H1 (cell line): ENCODE measurements at regions not wholly inside any gene's neighbourhood (a gene's known extent, or its start where the extent isn't known, plus 50 kb on each side); places are given as distances from the start of the nearest gene placed in this dataset.

Source experiments
- CTCF ChIA-PET: fragments of 300-600 bp; sonication (Branson Sonifier 250); formaldehyde crosslinking; loops from one replicate; lab custom pipeline; 2021; ENCODE audit not compliant: partially characterized antibody; lab: Charles Lee
- POLR2A ChIA-PET: fragments of 300-600 bp; sonication (Branson Sonifier 250); formaldehyde crosslinking; loops from one replicate; lab custom pipeline; 2021; ENCODE audit warnings: inconsistent platforms; ENCODE audit not compliant: partially characterized antibody; lab: Charles Lee
- DNase-seq, 2 experiments: peaks; one replicate each; pipeline versions ENCODE4 v3.0.0 to v3.0.0-alpha.2; 2010 to 2022; ENCODE audit warnings: low spot score in 2 of 2, low read depth in 1 of 2, mixed read lengths in 1 of 2
- FAIRE-seq: peaks from 2 replicates; lab custom pipeline; 2011; peaks lifted over from hg19 to GRCh38; lab: Jason Lieb, UNC
- H2AFZ ChIP-seq: 2 replicates; pipeline ENCODE4 v1.8.1; 2012; ENCODE audit warnings: low read length, inconsistent platforms
- H2AK5ac ChIP-seq: 2 replicates; pipeline ENCODE4 v1.6.1; 2013; ENCODE audit warnings: low read depth, low read length
- H2BK120ac ChIP-seq: replicated peaks from 2 replicates; pipeline ENCODE3; 2013; ENCODE audit warnings: low read depth, low read length, inconsistent platforms
- H2BK12ac ChIP-seq: 2 replicates; pipeline ENCODE4 v1.6.1; 2013; ENCODE audit warnings: low read depth, low read length
- H2BK15ac ChIP-seq: 2 replicates; pipeline ENCODE4 v1.6.1; 2013; ENCODE audit warnings: low read length
- H2BK20ac ChIP-seq: 2 replicates; pipeline ENCODE4 v1.6.1; 2013; ENCODE audit warnings: low read length
- H2BK5ac ChIP-seq: 2 replicates; pipeline ENCODE4 v1.6.1; 2013; ENCODE audit warnings: low read depth, low read length
- H3K14ac ChIP-seq: 2 replicates; pipeline ENCODE4 v1.6.1; 2013; ENCODE audit warnings: inconsistent platforms; ENCODE audit not compliant: insufficient read length
- H3K18ac ChIP-seq: 2 replicates; pipeline ENCODE4 v1.6.1; 2013; ENCODE audit warnings: low read length; ENCODE audit errors: extremely low read depth
- H3K23ac ChIP-seq: 2 replicates; pipeline ENCODE4 v1.6.1; 2013; ENCODE audit warnings: inconsistent platforms; ENCODE audit not compliant: insufficient read length
- H3K23me2 ChIP-seq: 2 replicates; pipeline ENCODE4 v1.6.1; 2013; ENCODE audit warnings: low read depth, low read length
- H3K27ac ChIP-seq: 2 replicates; pipeline ENCODE4 v1.6.1; 2011; ENCODE audit warnings: low read depth, low read length, inconsistent platforms
- H3K27me3 ChIP-seq, 4 experiments: replicated peaks in 1 of 4; 1 replicate in 1 of 4; 2 replicates in 3 of 4; pipeline versions ENCODE4 v1.6.1 to v1.8.1; 2011 to 2013; ENCODE audit warnings: low read length in 3 of 4, mild to moderate bottlenecking in 3 of 4, inconsistent platforms in 2 of 4, mixed read lengths in 2 of 4, moderate library complexity in 1 of 4; ENCODE audit not compliant: control insufficient read depth in 3 of 4, insufficient read depth in 3 of 4; ENCODE audit errors: extremely low read depth in 1 of 4
- H3K36me3 ChIP-seq, 4 experiments: 2 replicates each; pipeline versions ENCODE4 v1.6.1 to v1.8.1; 2011 to 2013; ENCODE audit warnings: mild to moderate bottlenecking in 4 of 4, low read length in 3 of 4, moderate library complexity in 2 of 4, control low read depth in 1 of 4, inconsistent platforms in 1 of 4; ENCODE audit not compliant: insufficient read depth in 4 of 4, control insufficient read depth in 2 of 4
- H3K4ac ChIP-seq: replicated peaks from 2 replicates; pipeline ENCODE3; 2013; ENCODE audit warnings: low read length, low read depth, mixed read lengths, inconsistent platforms; ENCODE audit not compliant: insufficient read length
- H3K4me1 ChIP-seq, 4 experiments: replicated peaks in 1 of 4; 1 replicate in 1 of 4; 2 replicates in 3 of 4; pipeline versions ENCODE4 v1.6.1 to v1.8.1; 2011 to 2013; ENCODE audit warnings: low read length in 3 of 4, inconsistent platforms in 2 of 4, mixed read lengths in 1 of 4; ENCODE audit not compliant: insufficient read depth in 4 of 4, control insufficient read depth in 3 of 4
- H3K4me2 ChIP-seq, 2 experiments: 2 replicates each; pipeline versions ENCODE4 v1.6.1 to v1.8.1; 2011 to 2013; ENCODE audit warnings: low read depth in 2 of 2, low read length in 2 of 2, control low read depth in 1 of 2, inconsistent platforms in 1 of 2, mild to moderate bottlenecking in 1 of 2; ENCODE audit not compliant: insufficient read depth in 1 of 2
- H3K4me3 ChIP-seq, 4 experiments: fragments of 200-600, 300-600 bp in 1 of 4; sonication (generic), shearing (Covaris generic), sonication (Bioruptor Twin) in 1 of 4; 2 replicates each; pipeline versions ENCODE4 v1.5.1 to v1.8.1; 2011 to 2016; ENCODE audit warnings: low read length in 4 of 4, low read depth in 3 of 4, control low read depth in 2 of 4, inconsistent platforms in 2 of 4, mild to moderate bottlenecking in 2 of 4, mixed read lengths in 1 of 4, moderate library complexity in 1 of 4; ENCODE audit not compliant: insufficient read depth in 2 of 4; ENCODE audit errors: extremely low read depth in 1 of 4
- H3K56ac ChIP-seq: replicated peaks from 2 replicates; pipeline ENCODE3; 2013; ENCODE audit warnings: low read depth, mild to moderate bottlenecking, mixed read lengths, low read length, inconsistent platforms; ENCODE audit not compliant: insufficient read length
- H3K79me1 ChIP-seq: 2 replicates; pipeline ENCODE4 v1.6.1; 2013; ENCODE audit warnings: low read depth, low read length, control low read depth
- H3K79me2 ChIP-seq, 2 experiments: 2 replicates each; pipeline versions ENCODE4 v1.6.1 to v1.8.1; 2012 to 2013; ENCODE audit warnings: low read length in 2 of 2, mild to moderate bottlenecking in 2 of 2, inconsistent platforms in 1 of 2; ENCODE audit not compliant: insufficient read depth in 2 of 2, control insufficient read depth in 1 of 2
- H3K9ac ChIP-seq, 4 experiments: replicated peaks in 1 of 4; 1 replicate in 1 of 4; 2 replicates in 3 of 4; pipeline versions ENCODE4 v1.6.1 to v1.8.1; 2011 to 2013; ENCODE audit warnings: low read depth in 3 of 4, low read length in 3 of 4, control low read depth in 2 of 4, mild to moderate bottlenecking in 2 of 4, moderate library complexity in 2 of 4, inconsistent platforms in 1 of 4; ENCODE audit errors: extremely low read depth in 1 of 4
- H3K9me3 ChIP-seq, 2 experiments: 2 replicates each; pipeline versions ENCODE4 v1.6.1 to v1.8.1; 2012 to 2013; ENCODE audit warnings: mild to moderate bottlenecking in 2 of 2, moderate library complexity in 2 of 2, control low read depth in 1 of 2, inconsistent platforms in 1 of 2, low read depth in 1 of 2, low read length in 1 of 2, mixed read lengths in 1 of 2; ENCODE audit not compliant: insufficient read depth in 2 of 2
- H4K20me1 ChIP-seq, 2 experiments: replicated peaks in 1 of 2; 2 replicates each; pipeline versions ENCODE3 to v1.8.1; 2011 to 2013; ENCODE audit warnings: inconsistent platforms in 2 of 2, low read length in 2 of 2, mild to moderate bottlenecking in 1 of 2; ENCODE audit not compliant: insufficient read depth in 2 of 2, control insufficient read depth in 1 of 2
- H4K5ac ChIP-seq: 2 replicates; pipeline ENCODE4 v1.6.1; 2013; ENCODE audit warnings: low read length, low read depth, mixed read lengths, inconsistent platforms; ENCODE audit not compliant: insufficient read length
- H4K8ac ChIP-seq: 2 replicates; pipeline ENCODE4 v1.8.0; 2013; ENCODE audit warnings: mild to moderate bottlenecking, moderate library complexity, low read length, inconsistent platforms; ENCODE audit not compliant: insufficient read depth; ENCODE audit errors: extremely low read depth
- H4K91ac ChIP-seq: replicated peaks from 2 replicates; pipeline ENCODE3; 2013; ENCODE audit warnings: low read length, mixed read lengths, inconsistent platforms; ENCODE audit not compliant: insufficient read length
- PHF8 ChIP-seq: fragments of 200-600 bp; sonication (generic); conservative IDR thresholded peaks from 2 replicates; pipeline ENCODE4 v1.7.1; 2012; ENCODE audit warnings: low read depth, mild to moderate bottlenecking, inconsistent platforms, low read length, moderate library complexity
- SP4 ChIP-seq: IDR thresholded peaks from 2 replicates; pipeline ENCODE4 v1.6.1; 2012; ENCODE audit warnings: low read length, inconsistent platforms
- TBP ChIP-seq: IDR thresholded peaks from 2 replicates; pipeline ENCODE4 v1.6.1; 2011; ENCODE audit warnings: low read depth, low read length, improper control_type of control experiment
- whole genome bisulfite sequencing, 2 experiments: shearing (Covaris generic) in 1 of 2; methylation state at CpG; one replicate each; pipeline versions ENCODE4 v1.1.6 to v1.1.7; 2013 to 2015; ENCODE audit warnings: low lambda C conversion rate in 2 of 2, mixed read lengths in 2 of 2, inconsistent platforms in 1 of 2, low coverage in 1 of 2, missing lambda C conversion rate in 1 of 2; ENCODE audit not compliant: insufficient replicate concordance in 2 of 2, insufficient coverage in 1 of 2, insufficient read length in 1 of 2; ENCODE audit errors: extremely low coverage in 1 of 2, missing lambda C conversion rate in 1 of 2; 5-methylcytosine and 5-hydroxymethylcytosine counted together

- no peaks in the 10 kb centered on the region for H3K79me2 ChIP-seq
- WGBS, 2 experiments = 93% methylated on average over 4 of the region's 5 CpGs; no CpG with 5 or more reads in 1 of the 2 experiments
- TF ChIP-seq PHF8 = no peak
- TF ChIP-seq SP4 = no peak
- TF ChIP-seq TBP = no peak
These were observed 117.6 kb upstream of the TCERG1L start for GRCh38 chr10:131429141-131429540.

More at GRCh38 chr10:131429141-131429540, 117.6 kb upstream of the TCERG1L start:
- H3K4ac ChIP-seq = no peak overlapping the region
- no peak overlapping the region for H2BK12ac ChIP-seq
- no peak overlapping the region for H3K9ac ChIP-seq
- peaks cover 0 to 3% (median 2%) of the 10 kb centered on the region in 4 experiments; a peak in 1 of 7 replicates for H3K4me1 ChIP-seq
- H3K4me2 ChIP-seq = no peak overlapping the region
- no peak overlapping the region for H2BK5ac ChIP-seq
- H4K20me1 ChIP-seq = no peaks in the 10 kb centered on the region
- no peak overlapping the region for H3K56ac ChIP-seq
- no peak overlapping the region for H3K18ac ChIP-seq
- H2AFZ ChIP-seq = no peak overlapping the region
- no peaks in the 10 kb centered on the region for H3K23me2 ChIP-seq
- H3K14ac ChIP-seq = no peak overlapping the region
- no peak overlapping the region for H3K4me3 ChIP-seq
- H2BK20ac ChIP-seq = no peak overlapping the region
- H3K23ac ChIP-seq = no peak overlapping the region
- H4K5ac ChIP-seq = no peak overlapping the region
- FAIRE-seq = no peak
- H3K27me3 ChIP-seq = no peaks in the 10 kb centered on the region
- no peaks in the 10 kb centered on the region for H3K9me3 ChIP-seq
- no peak for DNase-seq
- H2AK5ac ChIP-seq = no peak overlapping the region
- no peak overlapping the region for H3K27ac ChIP-seq
- no peak overlapping the region for H2BK15ac ChIP-seq
- ChIA-PET CTCF (interaction anchor here (1.0 kb wide), 1 partner anchor 29 kb away, joined by 3 read pairs; no protein-coding TSS in a partner anchor), POLR2A (interaction anchor here (0.6 kb wide), 1 partner anchor 10 kb away, joined by 4 read pairs; no protein-coding TSS in a partner anchor)
- H3K36me3 ChIP-seq = no peaks in the 10 kb centered on the region
- no peak overlapping the region for H4K91ac ChIP-seq
- no peak overlapping the region for H2BK120ac ChIP-seq
- H4K8ac ChIP-seq = no peak overlapping the region
- H3K79me1 ChIP-seq = no peaks in the 10 kb centered on the region; the same call in 1 of the 2 replicates
